Upper lobe of right lung (tissue), 1 donor: ENCODE measurements at regions not wholly inside any gene's neighbourhood (a gene's known extent, or its start where the extent isn't known, plus 50 kb on each side); places are given as distances from the start of the nearest gene placed in this dataset.

Experiments
- ATAC-seq: fragments of 200-7000 bp; cut with Tn5 transposase; one replicate; pipeline ENCODE4 v1.9.1; 2020; ENCODE audit warnings: mild to moderate bottlenecking, moderate library complexity
- DNase-seq: peaks from one replicate; pipeline ENCODE4 v3.0.0-alpha.2; 2020
- H3K27ac ChIP-seq: fragments of 200-600 bp; one replicate; pipeline ENCODE4 v1.8.0; 2022
- H3K27me3 ChIP-seq: fragments of 200-600 bp; one replicate; pipeline ENCODE4 v1.8.0; 2022; ENCODE audit warnings: mild to moderate bottlenecking
- H3K36me3 ChIP-seq: fragments of 200-600 bp; one replicate; pipeline ENCODE4 v1.8.0; 2022
- H3K4me1 ChIP-seq: fragments of 200-600 bp; one replicate; pipeline ENCODE4 v1.8.0; 2022
- H3K4me3 ChIP-seq: fragments of 200-600 bp; one replicate; pipeline ENCODE4 v1.8.0; 2022; ENCODE audit warnings: mild to moderate bottlenecking
- H3K9me3 ChIP-seq: fragments of 200-600 bp; one replicate; pipeline ENCODE4 v1.8.0; 2022
- intact Hi-C: fragments of 100-400 bp; cut with DNase I; formaldehyde crosslinking; loops from one replicate; pipeline ENCODE4 v1.11.0; 2022
- TF ChIP-seq, protein P1 (sequence below): fragments of 200-600 bp; IDR thresholded peaks from one replicate; pipeline ENCODE4 v1.8.0; 2022; ENCODE audit warnings: antibody characterized with exemption
- donor health status: DM: no; HTN: yes; CAD: no; lungs with severe emphysema.

DNA sequence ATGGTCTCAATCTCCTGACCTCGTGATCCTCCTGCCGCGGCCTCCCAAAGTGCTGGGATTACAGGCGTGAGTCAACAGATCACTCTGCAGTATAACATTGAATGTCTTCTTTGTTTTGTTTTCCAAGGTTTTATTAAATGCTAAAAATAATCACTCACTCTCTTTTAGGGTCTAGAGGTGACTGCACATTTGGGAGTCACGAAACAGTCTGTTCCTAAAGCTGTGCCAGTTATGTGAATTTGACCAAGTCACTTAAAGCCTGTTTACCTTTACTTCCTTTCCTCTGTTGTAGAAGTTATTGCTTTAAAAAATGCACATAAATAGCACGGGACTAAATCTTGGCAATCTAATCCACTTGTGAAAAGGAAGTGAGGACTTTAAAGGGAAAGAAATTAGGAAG, 304.9 kb upstream of the PTGER4 start:
- intact Hi-C loops, result no loop called here
- DNase-seq (no peak), ATAC-seq (no peak)
- H3K9me3 ChIP-seq, result no peaks in the 10 kb centered on the region
- no peaks in the 10 kb centered on the region for H3K27me3 ChIP-seq
- no peak overlapping the region for H3K27ac ChIP-seq
- H3K36me3 ChIP-seq, result no peaks in the 10 kb centered on the region
- no peak overlapping the region for H3K4me3 ChIP-seq
- TF ChIP-seq, protein P1, sequence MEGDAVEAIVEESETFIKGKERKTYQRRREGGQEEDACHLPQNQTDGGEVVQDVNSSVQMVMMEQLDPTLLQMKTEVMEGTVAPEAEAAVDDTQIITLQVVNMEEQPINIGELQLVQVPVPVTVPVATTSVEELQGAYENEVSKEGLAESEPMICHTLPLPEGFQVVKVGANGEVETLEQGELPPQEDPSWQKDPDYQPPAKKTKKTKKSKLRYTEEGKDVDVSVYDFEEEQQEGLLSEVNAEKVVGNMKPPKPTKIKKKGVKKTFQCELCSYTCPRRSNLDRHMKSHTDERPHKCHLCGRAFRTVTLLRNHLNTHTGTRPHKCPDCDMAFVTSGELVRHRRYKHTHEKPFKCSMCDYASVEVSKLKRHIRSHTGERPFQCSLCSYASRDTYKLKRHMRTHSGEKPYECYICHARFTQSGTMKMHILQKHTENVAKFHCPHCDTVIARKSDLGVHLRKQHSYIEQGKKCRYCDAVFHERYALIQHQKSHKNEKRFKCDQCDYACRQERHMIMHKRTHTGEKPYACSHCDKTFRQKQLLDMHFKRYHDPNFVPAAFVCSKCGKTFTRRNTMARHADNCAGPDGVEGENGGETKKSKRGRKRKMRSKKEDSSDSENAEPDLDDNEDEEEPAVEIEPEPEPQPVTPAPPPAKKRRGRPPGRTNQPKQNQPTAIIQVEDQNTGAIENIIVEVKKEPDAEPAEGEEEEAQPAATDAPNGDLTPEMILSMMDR, result no peak
- H3K4me1 ChIP-seq, result no peaks in the 10 kb centered on the region

DNA sequence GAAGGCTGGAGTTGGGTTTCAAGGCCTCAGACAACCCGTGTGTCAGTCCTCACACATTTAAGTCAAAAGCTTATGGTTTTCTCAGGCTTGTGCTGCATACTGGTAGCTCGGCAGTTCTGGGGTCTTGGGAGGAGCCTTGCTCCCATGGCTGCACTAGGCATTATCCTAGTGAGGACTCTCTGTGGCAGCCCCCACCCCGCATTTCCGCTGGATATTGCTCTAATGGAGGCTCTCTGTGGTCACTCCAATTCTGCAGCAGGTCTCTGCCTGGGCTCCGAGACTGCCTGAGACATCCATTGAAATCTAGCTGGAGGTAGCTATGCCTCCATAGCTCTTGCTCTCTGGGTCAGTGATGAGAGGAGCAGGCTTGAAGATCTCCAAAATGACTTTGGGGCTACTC, 311.5 kb upstream of the PTGER4 start:
- intact Hi-C loops, result no loop called here

DNA sequence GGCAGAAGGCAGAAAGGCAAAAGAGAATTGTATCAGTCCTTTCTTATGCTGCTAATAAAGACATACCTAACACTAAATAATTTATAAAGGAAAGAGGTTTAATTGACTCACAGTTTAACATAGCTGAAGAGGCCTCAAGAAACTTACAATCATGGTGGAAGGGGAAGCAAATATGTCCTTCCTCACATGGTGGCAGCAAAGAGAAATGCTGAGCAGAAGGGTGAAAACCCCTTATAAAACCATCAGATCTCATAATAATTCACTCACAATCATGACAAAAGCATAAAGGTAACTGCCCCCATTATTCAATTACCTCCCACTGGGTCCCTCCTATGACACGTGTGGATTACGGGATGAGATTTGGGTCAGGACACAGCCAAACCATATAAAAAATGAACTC, 312.5 kb upstream of the PTGER4 start:
- ATAC-seq, result no peak
- intact Hi-C loops, result no loop called here
- DNase-seq, result no peak
- no peaks in the 10 kb centered on the region for H3K36me3 ChIP-seq
- TF ChIP-seq, protein P1, result peak; percentile 29
- H3K27ac ChIP-seq, result no peak overlapping the region
- no peaks in the 10 kb centered on the region for H3K27me3 ChIP-seq
- no peaks in the 10 kb centered on the region for H3K4me1 ChIP-seq
- H3K4me3 ChIP-seq, result no peak overlapping the region
- no peaks in the 10 kb centered on the region for H3K9me3 ChIP-seq

More for the DNA sequence above, 311.5 kb upstream of the PTGER4 start:
- ATAC-seq (no peak), DNase-seq (no peak)
- TF ChIP-seq, protein P1, result no peak
- no peak overlapping the region for H3K4me3 ChIP-seq
- H3K9me3 ChIP-seq, result no peaks in the 10 kb centered on the region
- no peaks in the 10 kb centered on the region for H3K27me3 ChIP-seq
- H3K4me1 ChIP-seq, result no peaks in the 10 kb centered on the region
- no peaks in the 10 kb centered on the region for H3K36me3 ChIP-seq
- H3K27ac ChIP-seq, result no peak overlapping the region

DNA sequence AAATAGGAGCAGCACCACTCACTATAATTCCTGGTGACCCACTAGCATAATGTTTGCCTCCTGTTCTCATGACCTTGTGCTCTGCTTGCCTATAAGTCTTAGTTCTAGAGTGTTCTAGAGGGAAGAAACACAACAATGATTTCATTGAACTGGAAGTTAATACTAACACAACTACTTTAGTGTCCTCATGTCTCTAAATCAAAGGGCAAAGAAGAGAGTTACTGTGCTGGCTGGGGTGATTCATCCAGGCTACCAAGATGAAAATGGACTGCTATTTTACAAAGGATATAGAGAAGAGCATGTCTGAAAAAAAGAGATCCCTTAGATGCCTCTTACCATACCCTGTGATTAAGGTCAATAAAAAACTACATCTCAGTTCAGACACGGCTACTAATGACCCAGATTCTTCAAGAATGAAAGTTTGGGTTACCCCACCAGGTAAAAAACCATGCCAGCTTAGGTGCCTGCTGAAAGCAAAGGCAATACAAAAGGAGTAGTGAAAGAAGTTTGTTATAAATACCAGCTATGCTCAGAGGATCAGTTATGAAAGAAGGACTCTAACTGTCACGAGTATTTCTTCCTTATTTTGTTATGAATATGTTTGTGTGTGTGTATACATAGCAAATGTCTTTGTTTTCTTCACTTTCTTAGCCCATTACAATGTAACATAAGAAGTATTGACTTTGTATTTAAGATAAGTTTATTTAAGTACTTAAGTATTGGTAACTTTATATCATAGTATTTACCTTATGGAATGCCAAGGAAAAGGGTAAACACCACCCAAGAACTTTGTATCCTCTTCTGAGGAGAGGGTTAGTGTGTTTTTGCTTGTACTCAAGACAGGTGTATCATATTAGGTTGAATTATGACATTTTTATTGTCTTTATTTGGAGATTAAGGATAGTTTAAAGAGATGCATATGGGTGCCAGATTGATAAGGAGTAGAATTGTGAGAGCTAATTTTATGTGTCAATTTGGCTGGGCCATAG, 314.1 kb upstream of the PTGER4 start:
- no peaks in the 10 kb centered on the region for H3K4me1 ChIP-seq
- DNase-seq, result no peak
- intact Hi-C loops, result no loop called here
- H3K27me3 ChIP-seq, result no peaks in the 10 kb centered on the region
- ATAC-seq, result peak; percentile 48
- no peak overlapping the region for H3K4me3 ChIP-seq
- H3K27ac ChIP-seq, result no peak overlapping the region
- no peaks in the 10 kb centered on the region for H3K9me3 ChIP-seq
- TF ChIP-seq, protein P1, result no peak
- no peaks in the 10 kb centered on the region for H3K36me3 ChIP-seq

DNA sequence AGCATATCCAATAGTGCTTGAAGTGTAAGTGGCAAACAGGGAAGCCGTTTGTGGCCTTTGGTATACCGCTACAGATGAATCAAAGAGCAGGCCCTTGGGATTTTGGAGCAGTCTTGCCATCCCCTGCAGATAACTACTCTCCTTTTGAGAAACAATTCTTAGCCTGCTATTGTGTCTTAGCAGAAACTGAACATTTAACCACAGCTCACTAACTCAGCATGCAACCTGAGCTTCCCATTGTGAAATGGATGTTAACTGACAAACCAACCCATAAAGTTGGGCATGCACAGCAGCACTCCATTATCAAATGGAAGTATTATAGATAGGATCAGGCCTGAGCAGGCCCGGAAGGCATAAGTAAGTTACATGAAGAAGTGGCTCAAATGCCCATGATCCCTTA, 315.3 kb upstream of the PTGER4 start:
- intact Hi-C loops, result no loop called here
- H3K4me3 ChIP-seq, result no peak overlapping the region
- ATAC-seq (no peak), DNase-seq (no peak)
- H3K36me3 ChIP-seq, result no peaks in the 10 kb centered on the region
- H3K27me3 ChIP-seq, result no peaks in the 10 kb centered on the region
- H3K27ac ChIP-seq, result no peak overlapping the region
- no peaks in the 10 kb centered on the region for H3K9me3 ChIP-seq
- H3K4me1 ChIP-seq, result no peaks in the 10 kb centered on the region
- TF ChIP-seq, protein P1, result no peak
